ELF-1 (cell line): ENCODE measurements at regions not wholly inside any gene's neighbourhood (a gene's known extent, or its start where the extent isn't known, plus 50 kb on each side); places are given as distances from the start of the nearest gene placed in this dataset.
"Not testable (repeated sequence)": the region's sequence is repeated elsewhere in the genome, so short reads cannot be mapped to it uniquely, and the experiment has no call there.

Experiments used
- DNase-seq: peaks from one replicate; pipeline ENCODE4 v3.0.0-alpha.2; 2016; ENCODE audit warnings: low read depth, low spot score

GRCh38 chr5:163772644-163773043, 267.2 kb downstream of the MAT2B start:
- DNase-seq, result no peak

DNA sequence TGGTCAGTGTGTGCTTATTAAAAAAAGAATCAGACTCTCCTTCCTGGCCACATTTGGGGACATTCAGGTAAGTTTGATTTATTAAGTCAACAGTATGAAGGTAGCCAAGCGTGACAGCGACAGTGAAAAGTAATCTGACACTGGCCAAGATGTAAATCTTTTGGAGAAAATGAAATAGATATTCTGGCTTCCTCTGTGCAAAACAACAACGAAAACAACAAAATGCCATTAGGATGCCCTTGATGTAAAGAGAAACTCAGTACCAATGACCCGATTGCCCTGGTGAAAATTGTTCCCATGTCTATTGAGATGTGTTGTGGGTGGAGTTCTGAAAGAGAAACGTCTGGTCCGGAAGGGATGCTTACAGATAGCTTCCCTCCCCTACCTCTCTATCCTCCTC, 267.8 kb downstream of the MAT2B start:
- DNase-seq, result no peak

GRCh38 chr5:163789870-163790269, 284.5 kb downstream of the MAT2B start:
- DNase-seq, result no peak

- no peak for DNase-seq
These were observed 285.1 kb downstream of the MAT2B start for GRCh38 chr5:163790497-163790896.

- DNase-seq, result no peak
These were observed 289.6 kb downstream of the MAT2B start for GRCh38 chr5:163794993-163795392.

DNA sequence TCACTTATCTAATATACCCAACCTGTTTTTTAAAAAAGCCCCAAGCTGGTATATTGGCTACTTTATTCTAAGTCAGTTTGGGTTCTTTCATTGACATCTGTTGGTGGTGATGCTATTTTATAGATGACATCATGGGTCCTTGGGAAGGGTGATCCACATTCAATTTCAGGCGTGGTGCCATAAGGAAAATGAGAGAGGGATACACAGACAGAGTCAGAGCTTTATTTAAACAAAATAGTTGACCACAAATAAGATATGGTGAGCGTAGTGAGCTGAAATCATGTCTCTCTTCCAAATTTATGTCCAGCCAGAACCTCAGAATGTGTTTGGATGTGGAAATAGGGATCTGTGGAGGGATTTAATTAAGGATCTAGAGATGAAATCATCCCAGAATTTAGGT, 302.4 kb downstream of the MAT2B start:
- DNase-seq, result no peak

DNA sequence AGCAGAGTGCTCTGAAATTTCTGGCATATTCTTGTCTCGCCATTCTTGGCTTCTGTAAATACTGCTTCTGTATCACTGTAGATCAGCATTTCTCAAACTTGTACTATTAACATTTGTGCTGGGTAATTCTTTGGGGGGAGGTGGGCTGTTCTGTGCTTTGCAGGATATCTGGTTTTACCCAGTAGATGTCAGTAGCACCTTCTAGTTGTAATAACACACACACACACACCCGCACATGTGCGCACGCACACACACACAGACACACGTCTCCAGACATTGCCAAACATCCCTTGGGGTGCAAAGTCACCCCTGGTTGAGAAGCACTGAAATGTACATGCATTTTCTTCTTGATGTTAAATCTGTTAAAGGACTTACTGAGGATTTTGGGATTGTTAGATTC, 304.1 kb downstream of the MAT2B start:
- no peak for DNase-seq

DNA sequence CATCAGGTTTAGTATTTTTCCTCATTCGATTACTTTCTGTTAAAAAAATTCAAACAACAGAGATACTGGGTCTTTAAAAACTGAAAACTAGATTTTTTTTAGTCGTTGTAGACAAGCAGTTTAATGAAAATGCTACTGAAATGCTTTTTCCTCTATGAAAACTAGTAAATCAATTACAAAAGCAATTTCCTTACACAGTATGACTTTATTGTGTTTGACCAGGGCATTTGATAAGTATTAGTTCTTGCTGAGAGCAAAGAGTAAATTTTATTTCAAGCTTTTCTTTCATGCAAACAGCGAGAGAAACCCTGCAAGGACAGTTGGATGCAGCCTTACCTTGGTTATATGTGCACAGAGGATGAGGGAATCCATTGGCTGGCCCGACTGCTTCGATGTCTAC, 308.5 kb downstream of the MAT2B start:
- DNase-seq, result no peak

- no peak for DNase-seq
These were observed 309.9 kb downstream of the MAT2B start for GRCh38 chr5:163815240-163815791.

DNA sequence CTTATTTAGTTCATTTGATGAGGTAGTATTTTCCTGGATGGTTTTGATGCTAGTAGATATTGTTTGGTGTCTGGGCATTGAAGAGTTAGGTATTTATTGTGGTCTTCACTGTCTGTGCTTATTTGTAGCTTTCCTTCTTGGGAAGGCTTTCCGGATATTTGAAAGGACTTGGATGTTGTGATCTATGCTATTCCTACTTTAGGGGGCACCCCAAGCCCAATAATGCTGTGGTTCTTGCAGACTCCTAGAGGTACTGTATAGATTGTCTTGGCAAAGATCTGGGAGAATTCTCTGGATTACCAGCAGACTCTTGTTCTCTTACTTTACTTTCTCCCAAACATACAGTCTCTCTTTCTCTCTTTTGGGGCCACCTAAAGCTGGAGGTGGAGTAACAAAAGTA, 315.7 kb downstream of the MAT2B start:
- no peak for DNase-seq

- DNase-seq, result peak; percentile 4
These were observed 317.1 kb downstream of the MAT2B start for GRCh38 chr5:163822548-163822947.

DNA sequence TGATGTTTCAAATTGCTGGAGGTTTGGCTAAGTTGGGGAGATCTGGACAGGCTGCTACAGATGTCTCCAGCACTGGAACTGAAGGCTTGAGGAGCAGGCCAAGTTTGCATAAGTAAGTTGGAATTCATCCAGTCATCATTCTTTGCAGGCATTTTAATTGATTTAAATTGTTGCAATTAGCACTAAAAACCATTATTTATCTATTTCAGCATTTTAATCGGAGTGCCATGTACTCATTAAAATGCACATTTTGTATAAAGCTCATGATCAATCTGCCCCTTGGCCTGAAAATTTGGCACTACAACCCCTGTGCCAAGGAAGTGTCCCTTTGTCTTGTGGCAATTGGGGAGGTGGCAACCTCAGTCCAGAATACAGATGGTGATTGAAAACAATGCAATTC, 320.2 kb downstream of the MAT2B start:
- DNase-seq, result no peak

GRCh38 chr5:163826201-163826600, 320.8 kb downstream of the MAT2B start:
- no peak for DNase-seq

- no peak for DNase-seq
These were observed 326.7 kb downstream of the MAT2B start for GRCh38 chr5:163832155-163832554.

GRCh38 chr5:163838738-163839137, 333.3 kb downstream of the MAT2B start:
- no peak for DNase-seq

DNA sequence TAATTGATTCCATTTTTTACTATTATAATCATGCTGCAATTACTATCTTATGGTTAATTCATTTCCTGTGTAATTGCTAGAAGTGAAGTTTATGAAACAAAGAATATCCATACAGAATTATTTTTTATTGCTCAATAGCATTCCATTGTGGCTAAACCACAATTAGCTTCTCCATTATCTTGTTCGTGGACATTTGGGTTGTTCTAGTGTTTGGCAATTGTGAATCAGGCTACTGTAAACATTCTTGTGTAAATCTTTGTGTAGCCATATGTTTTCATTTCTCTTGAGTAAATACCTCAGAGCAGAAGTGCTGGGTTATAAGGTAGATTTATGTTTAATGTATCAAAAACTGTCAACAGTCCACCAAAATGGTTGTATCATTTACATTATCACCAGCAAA, 341.1 kb downstream of the MAT2B start:
- no peak for DNase-seq

GRCh38 chr5:163855754-163856153, 350.3 kb downstream of the MAT2B start:
- DNase-seq, result no peak

DNA sequence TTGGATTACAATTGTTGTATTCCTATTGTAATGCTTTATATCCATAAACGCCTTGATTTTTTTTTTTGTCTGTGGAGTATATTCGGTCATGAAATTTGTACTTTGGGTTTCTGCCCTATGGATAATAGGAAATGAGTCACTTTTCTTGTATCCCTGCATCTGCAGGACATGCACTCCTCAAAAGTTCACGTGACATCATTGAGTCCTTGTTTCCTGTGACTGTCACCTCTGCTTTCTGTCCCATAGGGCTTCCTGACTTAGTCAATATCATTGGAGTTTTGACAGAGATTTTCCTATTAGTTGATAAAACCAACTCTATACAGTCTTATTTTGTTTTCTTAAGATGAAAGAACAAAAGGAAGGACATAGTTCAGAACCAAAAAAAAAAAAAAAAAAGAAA, 356.3 kb downstream of the MAT2B start:
- DNase-seq, result no peak

GRCh38 chr5:163867324-163867723, 361.9 kb downstream of the MAT2B start:
- DNase-seq, result no peak

DNA sequence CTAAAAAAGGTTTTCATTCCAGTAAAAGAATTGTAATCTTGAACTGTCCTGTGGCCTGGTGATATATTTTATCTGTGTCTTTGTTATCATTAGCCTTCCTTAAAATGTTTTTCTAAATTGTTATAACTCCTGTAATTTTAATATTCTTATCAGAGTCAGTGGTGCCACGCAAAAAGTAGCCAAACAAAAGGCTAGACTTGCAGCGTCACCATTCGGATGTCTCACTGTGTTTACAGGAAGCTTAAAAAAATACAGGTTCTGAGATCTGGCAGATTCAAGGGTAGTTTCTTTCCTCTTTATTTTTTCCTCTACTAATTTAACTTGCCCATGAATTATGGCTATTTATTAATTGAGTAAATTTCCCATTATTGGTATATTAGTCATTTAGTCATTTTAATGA, 362.3 kb downstream of the MAT2B start:
- DNase-seq, result no peak

GRCh38 chr5:163869581-163869980, 364.2 kb downstream of the MAT2B start:
- no peak for DNase-seq

DNA sequence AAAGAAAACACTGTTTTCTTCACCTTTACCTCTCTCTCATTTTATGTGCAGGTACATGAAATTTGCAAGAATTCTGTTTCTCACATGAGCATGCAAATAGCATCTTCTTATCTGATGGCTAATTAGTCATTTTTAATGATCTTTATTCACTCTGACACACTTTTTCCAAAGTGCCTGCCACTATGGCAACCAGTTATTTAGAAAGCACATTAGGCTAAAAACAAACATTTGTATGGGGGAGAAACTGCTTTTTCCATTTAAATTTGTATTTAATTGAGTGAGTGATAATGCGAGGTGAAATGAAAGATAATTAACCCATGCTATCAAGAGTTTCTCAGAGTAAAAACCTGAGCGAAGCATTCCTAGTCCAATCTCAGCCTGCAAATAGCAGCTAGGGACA, 365.0 kb downstream of the MAT2B start:
- DNase-seq, result no peak

GRCh38 chr5:163874431-163874830, 369.0 kb downstream of the MAT2B start:
- no peak for DNase-seq

DNA sequence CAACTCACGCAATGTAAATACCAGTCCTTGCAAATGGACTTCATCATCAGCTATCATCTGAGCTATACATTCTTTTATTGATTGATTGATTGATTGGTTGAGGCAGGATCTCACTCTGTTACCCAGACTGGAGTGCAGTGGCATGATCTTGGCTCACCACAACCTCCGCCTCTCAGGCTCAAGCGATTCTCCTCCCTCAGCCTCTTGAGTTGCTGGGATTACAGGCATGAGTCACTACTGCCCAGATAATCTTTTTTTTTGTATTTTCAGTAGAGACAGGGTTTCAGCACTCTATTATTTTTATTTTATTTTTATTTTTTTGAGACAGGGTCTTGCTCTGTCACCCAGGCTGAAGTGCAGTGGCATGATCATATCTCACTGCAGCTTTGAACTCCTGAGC, 369.5 kb downstream of the MAT2B start:
- DNase-seq, result not testable (repeated sequence)
